ENCODE measurements at regions not wholly inside any gene's neighbourhood (a gene's known extent, or its start where the extent isn't known, plus 50 kb on each side); places are given as distances from the start of the nearest gene placed in this dataset.

DNA sequence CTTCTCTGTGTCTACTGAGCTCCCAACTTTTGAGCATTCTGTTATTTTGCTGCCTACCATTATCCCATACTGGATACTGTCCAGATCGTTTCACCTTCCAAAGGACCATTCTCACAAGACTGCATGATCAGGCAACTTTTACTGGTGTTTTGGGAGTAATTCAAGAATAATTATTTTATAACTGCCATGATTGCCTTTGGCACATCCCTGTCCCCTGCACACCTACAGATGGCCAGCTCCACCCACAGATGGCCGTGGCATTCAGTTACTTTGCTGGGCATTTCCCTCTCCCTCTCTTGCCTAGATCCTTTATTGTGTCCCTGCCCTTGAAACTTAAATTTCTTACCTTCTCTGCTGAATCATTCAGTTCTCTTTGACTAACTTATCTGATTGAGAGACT is 263.9 kb downstream of the DIPK2A start:
- TF ChIP-seq, protein P1, sequence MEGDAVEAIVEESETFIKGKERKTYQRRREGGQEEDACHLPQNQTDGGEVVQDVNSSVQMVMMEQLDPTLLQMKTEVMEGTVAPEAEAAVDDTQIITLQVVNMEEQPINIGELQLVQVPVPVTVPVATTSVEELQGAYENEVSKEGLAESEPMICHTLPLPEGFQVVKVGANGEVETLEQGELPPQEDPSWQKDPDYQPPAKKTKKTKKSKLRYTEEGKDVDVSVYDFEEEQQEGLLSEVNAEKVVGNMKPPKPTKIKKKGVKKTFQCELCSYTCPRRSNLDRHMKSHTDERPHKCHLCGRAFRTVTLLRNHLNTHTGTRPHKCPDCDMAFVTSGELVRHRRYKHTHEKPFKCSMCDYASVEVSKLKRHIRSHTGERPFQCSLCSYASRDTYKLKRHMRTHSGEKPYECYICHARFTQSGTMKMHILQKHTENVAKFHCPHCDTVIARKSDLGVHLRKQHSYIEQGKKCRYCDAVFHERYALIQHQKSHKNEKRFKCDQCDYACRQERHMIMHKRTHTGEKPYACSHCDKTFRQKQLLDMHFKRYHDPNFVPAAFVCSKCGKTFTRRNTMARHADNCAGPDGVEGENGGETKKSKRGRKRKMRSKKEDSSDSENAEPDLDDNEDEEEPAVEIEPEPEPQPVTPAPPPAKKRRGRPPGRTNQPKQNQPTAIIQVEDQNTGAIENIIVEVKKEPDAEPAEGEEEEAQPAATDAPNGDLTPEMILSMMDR (IDR thresholded peaks at IDR 0.05; ENCODE audit: low read depth, low read length, poor library complexity, severe bottlenecking) = no peak
- no peak for TF ChIP-seq EZH2phosphoT487 (IDR thresholded peaks at IDR 0.05; ENCODE audit: borderline replicate concordance, low read length)

All from DOHH2 (cell line).